HCT116 (cell line): ENCODE measurements at regions not wholly inside any gene's neighbourhood (a gene's known extent, or its start where the extent isn't known, plus 50 kb on each side); places are given as distances from the start of the nearest gene placed in this dataset.

ENCODE experiments used
- ATAC-seq: fragments of 200-7000 bp; cut with Tn5 transposase; 2 replicates; pipeline ENCODE4 v1.9.1; 2020; ENCODE audit warnings: mild to moderate bottlenecking, moderate library complexity
- BruUV-seq: library from RNA; stranded (reverse); fragments of 400-500 nt; replicated peaks from 2 replicates; lab custom pipeline; 2021; lab: Mats Ljungman, UMichigan
- CTCF ChIA-PET: fragments of 300-600 bp; sonication (Branson Sonifier 250); formaldehyde crosslinking; loops from one replicate; lab custom pipeline; 2021; ENCODE audit warnings: antibody characterized with exemption; lab: Charles Lee
- POLR2A ChIA-PET: fragments of 300-600, 350-600 bp; sonication (Branson Sonifier 250); formaldehyde crosslinking; loops from one replicate; lab custom pipeline; 2021; ENCODE audit warnings: antibody characterized with exemption; lab: Charles Lee
- RAD21 ChIA-PET, 2 experiments: fragments of 300-600 bp; sonication (Branson Sonifier 250); formaldehyde crosslinking; loops; one replicate each; lab custom pipeline; 2023; ENCODE audit warnings: low total read pairs in 2 of 2; ENCODE audit not compliant: uncharacterized antibody in 2 of 2, unreplicated experiment in 2 of 2, low non-redundant PET in 1 of 2; lab: Charles Lee
- DNase-seq: peaks from one replicate; pipeline ENCODE4 v3.0.0-alpha.2; 2010; ENCODE audit warnings: low read depth, low spot score
- H2AFZ ChIP-seq: fragments of 200-600 bp; shearing (Covaris generic), sonication (generic); 2 replicates; pipeline ENCODE4 v1.6.1; 2017; ENCODE audit warnings: low read depth, mixed run types, mixed read lengths, antibody characterized with exemption, low read length; ENCODE audit not compliant: poor library complexity, severe bottlenecking
- H3K27ac ChIP-seq: 2 replicates; pipeline ENCODE4 v1.5.1; 2012; ENCODE audit warnings: low read depth, low read length
- H3K27me3 ChIP-seq: fragments of 200-600 bp; sonication (generic); 2 replicates; pipeline ENCODE4 v1.6.1; 2016; ENCODE audit warnings: mixed run types, low read length, mixed read lengths; ENCODE audit not compliant: insufficient read depth
- H3K36me3 ChIP-seq, 2 experiments: fragments of 200-500 bp in 1 of 2; fragments of 200-600 bp in 1 of 2; sonication (Bioruptor generic) in 1 of 2; sonication (generic) in 1 of 2; 2 replicates each; pipeline versions ENCODE4 v1.5.1 to v1.6.1; 2014 to 2016; ENCODE audit warnings: low read length in 2 of 2, inconsistent platforms in 1 of 2, mixed read lengths in 1 of 2, mixed run types in 1 of 2; ENCODE audit not compliant: insufficient read depth in 2 of 2, control insufficient read depth in 1 of 2
- H3K4me1 ChIP-seq, 2 experiments: fragments of 200-600 bp in 1 of 2; sonication (generic) in 1 of 2; 2 replicates each; pipeline versions ENCODE4 v1.5.1 to v1.6.1; 2012 to 2017; ENCODE audit warnings: low read length in 2 of 2, inconsistent platforms in 1 of 2, mild to moderate bottlenecking in 1 of 2, mixed read lengths in 1 of 2, mixed run types in 1 of 2, moderate library complexity in 1 of 2; ENCODE audit not compliant: insufficient read depth in 2 of 2, control insufficient read depth in 1 of 2
- H3K4me2 ChIP-seq: fragments of 200-600 bp; sonication (generic); 2 replicates; pipeline ENCODE4 v1.6.1; 2017; ENCODE audit warnings: mixed run types, low read length, mixed read lengths
- H3K4me3 ChIP-seq, 2 experiments: fragments of 200-600 bp in 1 of 2; sonication (generic) in 1 of 2; replicated peaks in 1 of 2; 2 replicates each; pipeline ENCODE4 v1.5.1; 2011 to 2016; ENCODE audit warnings: low read length in 2 of 2, control low read depth in 1 of 2, low read depth in 1 of 2, mild to moderate bottlenecking in 1 of 2, mixed read lengths in 1 of 2, mixed run types in 1 of 2
- H3K79me2 ChIP-seq: fragments of 200-600 bp; sonication (generic); 2 replicates; pipeline ENCODE4 v1.6.1; 2017; ENCODE audit warnings: mild to moderate bottlenecking, mixed run types, low read length, moderate library complexity, mixed read lengths; ENCODE audit not compliant: insufficient read depth
- H3K9ac ChIP-seq: fragments of 200-600 bp; sonication (generic); 2 replicates; pipeline ENCODE4 v1.6.1; 2016; ENCODE audit warnings: low read length, mixed read lengths
- H3K9me2 ChIP-seq: fragments of 200-600 bp; sonication (generic), shearing (Covaris generic); 2 replicates; pipeline ENCODE4 v1.6.1; 2017; ENCODE audit warnings: mixed run types, mild to moderate bottlenecking, moderate library complexity; ENCODE audit not compliant: insufficient read depth
- H3K9me3 ChIP-seq, 2 experiments: fragments of 200-500 bp in 1 of 2; fragments of 200-600 bp in 1 of 2; sonication (Bioruptor generic) in 1 of 2; sonication (generic) in 1 of 2; 2 replicates each; pipeline ENCODE4 v1.6.1; 2014 to 2017; ENCODE audit warnings: low read length in 2 of 2, mixed read lengths in 2 of 2, inconsistent platforms in 1 of 2, low read depth in 1 of 2, mild to moderate bottlenecking in 1 of 2, mixed run types in 1 of 2, moderate library complexity in 1 of 2; ENCODE audit not compliant: control insufficient read depth in 1 of 2, insufficient read depth in 1 of 2
- H4K20me1 ChIP-seq: fragments of 200-600 bp; sonication (generic), shearing (Covaris generic); 2 replicates; pipeline ENCODE4 v1.6.1; 2017; ENCODE audit warnings: mixed run types, mild to moderate bottlenecking, moderate library complexity; ENCODE audit not compliant: insufficient read depth
- CBX3 ChIP-seq: IDR thresholded peaks from 2 replicates; pipeline ENCODE4 v1.6.1; 2012; ENCODE audit warnings: low read depth
- CEBPB ChIP-seq: IDR thresholded peaks from 2 replicates; pipeline ENCODE4 v1.6.1; 2012; ENCODE audit warnings: low read depth
- ELF1 ChIP-seq: IDR thresholded peaks from 2 replicates; pipeline ENCODE4 v1.6.1; 2012; ENCODE audit warnings: low read depth, borderline replicate concordance
- EZH2 ChIP-seq: fragments of 200-600 bp; sonication (generic); IDR thresholded peaks from 2 replicates; pipeline ENCODE4 v1.6.1; 2017; ENCODE audit warnings: antibody characterized with exemption, mixed run types
- EZH2phosphoT487 ChIP-seq: fragments of 200-600 bp; IDR thresholded peaks from 2 replicates; pipeline ENCODE4 v1.6.1; 2018; ENCODE audit warnings: antibody characterized with exemption, borderline replicate concordance
- FOSL1 ChIP-seq: IDR thresholded peaks from 2 replicates; pipeline ENCODE4 v1.6.1; 2012; ENCODE audit warnings: low read depth
- RAD21 ChIP-seq: IDR thresholded peaks from 2 replicates; pipeline ENCODE4 v1.6.1; 2012; ENCODE audit warnings: low read depth, mild to moderate bottlenecking
- SIN3A ChIP-seq: IDR thresholded peaks from 2 replicates; pipeline ENCODE4 v1.6.1; 2012; ENCODE audit warnings: low read depth
- TCF7L2 ChIP-seq: IDR thresholded peaks from 2 replicates; pipeline ENCODE4 v1.7.0; 2011; ENCODE audit warnings: borderline replicate concordance, inconsistent platforms; ENCODE audit not compliant: insufficient read depth, insufficient read length; ENCODE audit errors: extremely low read depth
- YY1 ChIP-seq: IDR thresholded peaks from 2 replicates; pipeline ENCODE4 v1.6.1; 2011; ENCODE audit warnings: low read length, low read depth, moderate library complexity, mild to moderate bottlenecking; ENCODE audit not compliant: insufficient replicate concordance; ENCODE audit errors: extremely low read depth
- ZNF274 ChIP-seq: fragments of 200-500 bp; sonication (Bioruptor generic); IDR thresholded peaks from 2 replicates; pipeline ENCODE4 v1.6.1; 2014; ENCODE audit warnings: mild to moderate bottlenecking, low read depth, low read length, inconsistent platforms
- intact Hi-C: fragments of 100-400 bp; cut with micrococcal nuclease; formaldehyde crosslinking; loops from 2 replicates; pipeline ENCODE4 v1.10.0; 2022
- TF ChIP-seq, protein P1 (sequence below), 3 experiments: fragments of 200-600 bp in 1 of 3; sonication (generic) in 1 of 3; IDR thresholded peaks in 2 of 3; conservative IDR thresholded peaks in 1 of 3; 2 replicates each; pipeline ENCODE4 v1.5.1; 2012 to 2017; ENCODE audit warnings: low read depth in 2 of 3, low read length in 2 of 3, antibody characterized with exemption in 1 of 3, borderline replicate concordance in 1 of 3, control low read depth in 1 of 3, mild to moderate bottlenecking in 1 of 3, mixed read lengths in 1 of 3, mixed run types in 1 of 3, moderate library complexity in 1 of 3; ENCODE audit not compliant: insufficient read depth in 1 of 3
- TF ChIP-seq, protein P2 (sequence below): IDR thresholded peaks from 2 replicates; pipeline ENCODE4 v1.6.1; 2012; ENCODE audit warnings: low read depth
- TF ChIP-seq, protein P3 (sequence below): IDR thresholded peaks from 2 replicates; pipeline ENCODE4 v1.6.1; 2012
- TF ChIP-seq, protein P4 (sequence below): IDR thresholded peaks from 2 replicates; pipeline ENCODE4 v1.6.1; 2011; ENCODE audit warnings: mild to moderate bottlenecking, low read length, moderate library complexity; ENCODE audit not compliant: insufficient replicate concordance; ENCODE audit errors: extremely low read depth

- H3K9ac ChIP-seq, result no peak overlapping the region
- H3K4me1 ChIP-seq, result peaks cover 0 to 7% of the 10 kb centered on the region in 2 experiments; a peak in 1 of 4 replicates
- no peaks in the 10 kb centered on the region for H4K20me1 ChIP-seq
- H3K27ac ChIP-seq, result no peak overlapping the region
- no peaks in the 10 kb centered on the region for H3K79me2 ChIP-seq
- H3K27me3 ChIP-seq, result no peaks in the 10 kb centered on the region; the same call in 1 of the 2 replicates
- ATAC-seq, result no peak
- H3K9me3 ChIP-seq, result no peaks in the 10 kb centered on the region
- DNase-seq, result no peak
- H3K4me3 ChIP-seq, result no peak overlapping the region
- RAD21 ChIA-PET, result no interaction called here
- no peak overlapping the region for H3K4me2 ChIP-seq
- BruUV-seq, result no TSS peak
- no peaks in the 10 kb centered on the region for H3K9me2 ChIP-seq
- H3K36me3 ChIP-seq, result no peaks in the 10 kb centered on the region
- POLR2A ChIA-PET, result no interaction called here
- TF ChIP-seq YY1, result no peak
- TF ChIP-seq, protein P1, sequence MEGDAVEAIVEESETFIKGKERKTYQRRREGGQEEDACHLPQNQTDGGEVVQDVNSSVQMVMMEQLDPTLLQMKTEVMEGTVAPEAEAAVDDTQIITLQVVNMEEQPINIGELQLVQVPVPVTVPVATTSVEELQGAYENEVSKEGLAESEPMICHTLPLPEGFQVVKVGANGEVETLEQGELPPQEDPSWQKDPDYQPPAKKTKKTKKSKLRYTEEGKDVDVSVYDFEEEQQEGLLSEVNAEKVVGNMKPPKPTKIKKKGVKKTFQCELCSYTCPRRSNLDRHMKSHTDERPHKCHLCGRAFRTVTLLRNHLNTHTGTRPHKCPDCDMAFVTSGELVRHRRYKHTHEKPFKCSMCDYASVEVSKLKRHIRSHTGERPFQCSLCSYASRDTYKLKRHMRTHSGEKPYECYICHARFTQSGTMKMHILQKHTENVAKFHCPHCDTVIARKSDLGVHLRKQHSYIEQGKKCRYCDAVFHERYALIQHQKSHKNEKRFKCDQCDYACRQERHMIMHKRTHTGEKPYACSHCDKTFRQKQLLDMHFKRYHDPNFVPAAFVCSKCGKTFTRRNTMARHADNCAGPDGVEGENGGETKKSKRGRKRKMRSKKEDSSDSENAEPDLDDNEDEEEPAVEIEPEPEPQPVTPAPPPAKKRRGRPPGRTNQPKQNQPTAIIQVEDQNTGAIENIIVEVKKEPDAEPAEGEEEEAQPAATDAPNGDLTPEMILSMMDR (IDR thresholded peaks at IDR 0.05 in 2 of 3, conservative IDR thresholded peaks at IDR 0.05 in 1 of 3; ENCODE audit: borderline replicate concordance in 1 of 3, insufficient read depth in 1 of 3, low read depth in 2 of 3, low read length in 2 of 3), result no peak
- TF ChIP-seq, protein P2, sequence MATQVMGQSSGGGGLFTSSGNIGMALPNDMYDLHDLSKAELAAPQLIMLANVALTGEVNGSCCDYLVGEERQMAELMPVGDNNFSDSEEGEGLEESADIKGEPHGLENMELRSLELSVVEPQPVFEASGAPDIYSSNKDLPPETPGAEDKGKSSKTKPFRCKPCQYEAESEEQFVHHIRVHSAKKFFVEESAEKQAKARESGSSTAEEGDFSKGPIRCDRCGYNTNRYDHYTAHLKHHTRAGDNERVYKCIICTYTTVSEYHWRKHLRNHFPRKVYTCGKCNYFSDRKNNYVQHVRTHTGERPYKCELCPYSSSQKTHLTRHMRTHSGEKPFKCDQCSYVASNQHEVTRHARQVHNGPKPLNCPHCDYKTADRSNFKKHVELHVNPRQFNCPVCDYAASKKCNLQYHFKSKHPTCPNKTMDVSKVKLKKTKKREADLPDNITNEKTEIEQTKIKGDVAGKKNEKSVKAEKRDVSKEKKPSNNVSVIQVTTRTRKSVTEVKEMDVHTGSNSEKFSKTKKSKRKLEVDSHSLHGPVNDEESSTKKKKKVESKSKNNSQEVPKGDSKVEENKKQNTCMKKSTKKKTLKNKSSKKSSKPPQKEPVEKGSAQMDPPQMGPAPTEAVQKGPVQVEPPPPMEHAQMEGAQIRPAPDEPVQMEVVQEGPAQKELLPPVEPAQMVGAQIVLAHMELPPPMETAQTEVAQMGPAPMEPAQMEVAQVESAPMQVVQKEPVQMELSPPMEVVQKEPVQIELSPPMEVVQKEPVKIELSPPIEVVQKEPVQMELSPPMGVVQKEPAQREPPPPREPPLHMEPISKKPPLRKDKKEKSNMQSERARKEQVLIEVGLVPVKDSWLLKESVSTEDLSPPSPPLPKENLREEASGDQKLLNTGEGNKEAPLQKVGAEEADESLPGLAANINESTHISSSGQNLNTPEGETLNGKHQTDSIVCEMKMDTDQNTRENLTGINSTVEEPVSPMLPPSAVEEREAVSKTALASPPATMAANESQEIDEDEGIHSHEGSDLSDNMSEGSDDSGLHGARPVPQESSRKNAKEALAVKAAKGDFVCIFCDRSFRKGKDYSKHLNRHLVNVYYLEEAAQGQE, result no peak
- TF ChIP-seq ELF1, result no peak
- TF ChIP-seq, protein P3, sequence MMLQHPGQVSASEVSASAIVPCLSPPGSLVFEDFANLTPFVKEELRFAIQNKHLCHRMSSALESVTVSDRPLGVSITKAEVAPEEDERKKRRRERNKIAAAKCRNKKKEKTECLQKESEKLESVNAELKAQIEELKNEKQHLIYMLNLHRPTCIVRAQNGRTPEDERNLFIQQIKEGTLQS, result no peak
- no peak for TF ChIP-seq TCF7L2
- TF ChIP-seq, protein P4, sequence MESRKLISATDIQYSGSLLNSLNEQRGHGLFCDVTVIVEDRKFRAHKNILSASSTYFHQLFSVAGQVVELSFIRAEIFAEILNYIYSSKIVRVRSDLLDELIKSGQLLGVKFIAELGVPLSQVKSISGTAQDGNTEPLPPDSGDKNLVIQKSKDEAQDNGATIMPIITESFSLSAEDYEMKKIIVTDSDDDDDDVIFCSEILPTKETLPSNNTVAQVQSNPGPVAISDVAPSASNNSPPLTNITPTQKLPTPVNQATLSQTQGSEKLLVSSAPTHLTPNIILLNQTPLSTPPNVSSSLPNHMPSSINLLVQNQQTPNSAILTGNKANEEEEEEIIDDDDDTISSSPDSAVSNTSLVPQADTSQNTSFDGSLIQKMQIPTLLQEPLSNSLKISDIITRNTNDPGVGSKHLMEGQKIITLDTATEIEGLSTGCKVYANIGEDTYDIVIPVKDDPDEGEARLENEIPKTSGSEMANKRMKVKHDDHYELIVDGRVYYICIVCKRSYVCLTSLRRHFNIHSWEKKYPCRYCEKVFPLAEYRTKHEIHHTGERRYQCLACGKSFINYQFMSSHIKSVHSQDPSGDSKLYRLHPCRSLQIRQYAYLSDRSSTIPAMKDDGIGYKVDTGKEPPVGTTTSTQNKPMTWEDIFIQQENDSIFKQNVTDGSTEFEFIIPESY, result no peak
- no peak for TF ChIP-seq FOSL1
- TF ChIP-seq ZNF274, result no peak
- no peak for TF ChIP-seq EZH2
- TF ChIP-seq CEBPB, result no peak
- TF ChIP-seq CBX3, result no peak
- no peak for TF ChIP-seq RAD21
- no peak for TF ChIP-seq EZH2phosphoT487
- no peak for TF ChIP-seq SIN3A
- TF ChIP-seq, all 23 proteins: peak for 0
- H2AFZ ChIP-seq, result no peak overlapping the region
- CTCF ChIA-PET, result interaction anchor here (0.5 to 1.2 kb wide), 2 partner anchors 763 to 1277 kb away, joined by 4 read pairs; no protein-coding TSS in a partner anchor
- intact Hi-C loops, result no loop called here
These were observed 72.5 kb upstream of the SULF2 start for GRCh38 chr20:47857569-47858464.
